ENCODE measurements at regions not wholly inside any gene's neighbourhood (a gene's known extent, or its start where the extent isn't known, plus 50 kb on each side); places are given as distances from the start of the nearest gene placed in this dataset.

DNA sequence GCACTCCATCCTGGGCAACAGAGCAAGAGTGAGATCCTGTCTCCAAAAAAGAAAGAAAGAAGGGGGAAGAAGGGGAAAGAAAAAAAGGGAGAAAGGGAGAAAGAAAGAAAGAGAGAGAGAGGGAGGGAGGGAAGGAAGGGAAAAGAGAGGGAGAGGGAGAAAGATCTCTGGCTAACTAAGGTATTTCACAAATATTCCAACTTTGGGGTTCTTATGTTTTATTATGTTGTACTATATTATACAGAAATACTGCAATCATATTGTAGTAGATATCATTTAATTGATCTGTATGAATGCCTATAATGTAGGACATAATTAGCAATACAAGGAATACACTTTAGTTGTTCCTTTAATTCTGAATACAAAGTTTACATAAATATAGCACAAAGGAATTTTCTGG lies 70.1 kb upstream of the STAM2 start:
- intact Hi-C loops (cut with DNase I) = no loop called here
- Histone ChIP-seq H3K27me3 (no peaks in the 10 kb centered on the region), H3K27ac (no peak overlapping the region), H3K4me3 (no peak overlapping the region), H3K36me3 (no peaks in the 10 kb centered on the region), H3K9me3 (peaks cover 0 to 2% of the 10 kb centered on the region in 2 donors), H3K4me1 (no peaks in the 10 kb centered on the region)
- ATAC-seq (no peak), DNase-seq (no peak)
- TF ChIP-seq, protein P1, sequence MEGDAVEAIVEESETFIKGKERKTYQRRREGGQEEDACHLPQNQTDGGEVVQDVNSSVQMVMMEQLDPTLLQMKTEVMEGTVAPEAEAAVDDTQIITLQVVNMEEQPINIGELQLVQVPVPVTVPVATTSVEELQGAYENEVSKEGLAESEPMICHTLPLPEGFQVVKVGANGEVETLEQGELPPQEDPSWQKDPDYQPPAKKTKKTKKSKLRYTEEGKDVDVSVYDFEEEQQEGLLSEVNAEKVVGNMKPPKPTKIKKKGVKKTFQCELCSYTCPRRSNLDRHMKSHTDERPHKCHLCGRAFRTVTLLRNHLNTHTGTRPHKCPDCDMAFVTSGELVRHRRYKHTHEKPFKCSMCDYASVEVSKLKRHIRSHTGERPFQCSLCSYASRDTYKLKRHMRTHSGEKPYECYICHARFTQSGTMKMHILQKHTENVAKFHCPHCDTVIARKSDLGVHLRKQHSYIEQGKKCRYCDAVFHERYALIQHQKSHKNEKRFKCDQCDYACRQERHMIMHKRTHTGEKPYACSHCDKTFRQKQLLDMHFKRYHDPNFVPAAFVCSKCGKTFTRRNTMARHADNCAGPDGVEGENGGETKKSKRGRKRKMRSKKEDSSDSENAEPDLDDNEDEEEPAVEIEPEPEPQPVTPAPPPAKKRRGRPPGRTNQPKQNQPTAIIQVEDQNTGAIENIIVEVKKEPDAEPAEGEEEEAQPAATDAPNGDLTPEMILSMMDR (IDR thresholded peaks at IDR 0.05) = no peak

DNA sequence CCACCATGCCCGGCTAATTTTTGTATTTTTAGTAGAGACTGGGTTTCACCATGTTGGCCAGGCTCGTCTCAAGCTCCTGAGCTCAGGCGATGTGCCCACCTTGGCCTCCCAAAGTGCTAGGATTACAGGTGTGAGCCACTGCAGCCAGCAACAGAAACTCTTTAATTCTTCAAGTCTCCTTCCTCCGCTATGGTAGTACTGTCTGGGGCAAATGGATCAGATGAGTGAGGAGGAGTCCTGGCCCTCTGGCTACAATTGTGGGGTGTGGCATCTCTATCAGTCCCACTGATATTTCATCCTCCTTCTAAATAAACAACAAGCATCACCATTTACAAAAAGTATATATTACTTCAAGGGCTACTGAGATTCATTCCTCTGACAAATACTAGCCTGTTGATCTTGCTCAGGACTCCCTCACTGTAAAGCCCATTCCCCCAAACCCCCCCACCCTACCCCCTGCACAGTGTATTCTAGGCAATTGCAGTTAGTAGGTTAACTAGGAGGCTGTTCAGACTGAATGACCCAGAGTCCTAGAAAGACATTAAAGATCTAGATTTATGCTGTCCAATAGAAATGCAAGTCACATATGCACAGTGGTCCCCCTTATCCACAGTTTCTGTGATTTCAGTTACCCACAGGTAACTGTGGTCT lies 71.2 kb upstream of the STAM2 start:
- TF ChIP-seq, protein P1 (IDR thresholded peaks at IDR 0.05) = no peak
- Histone ChIP-seq H3K9me3 (no peaks in the 10 kb centered on the region), H3K27me3 (no peaks in the 10 kb centered on the region), H3K27ac (no peak overlapping the region), H3K4me1 (no peaks in the 10 kb centered on the region), H3K36me3 (no peaks in the 10 kb centered on the region), H3K4me3 (no peak overlapping the region)
- DNase-seq (no peak), ATAC-seq (no peak)
- intact Hi-C loops (cut with DNase I) = no loop called here

DNA sequence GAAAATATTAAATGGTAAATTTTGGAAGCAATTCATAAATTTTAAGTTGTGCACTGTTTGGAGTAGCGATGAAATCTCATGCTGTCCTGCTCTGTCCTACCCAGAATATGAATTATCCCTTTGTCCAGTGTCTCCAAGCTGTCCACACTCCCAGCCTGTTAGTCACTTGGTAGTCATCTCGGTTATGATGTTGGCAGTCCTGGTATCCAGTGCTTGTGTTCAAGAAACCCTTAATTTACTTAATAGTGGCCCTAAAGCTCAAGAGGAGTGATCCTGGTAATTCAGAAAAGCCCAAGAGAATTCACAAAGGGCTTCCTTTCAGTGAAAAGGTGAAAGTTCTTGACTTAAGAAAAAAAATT lies 71.8 kb upstream of the STAM2 start:
- intact Hi-C loops (cut with DNase I) = no loop called here

DNA sequence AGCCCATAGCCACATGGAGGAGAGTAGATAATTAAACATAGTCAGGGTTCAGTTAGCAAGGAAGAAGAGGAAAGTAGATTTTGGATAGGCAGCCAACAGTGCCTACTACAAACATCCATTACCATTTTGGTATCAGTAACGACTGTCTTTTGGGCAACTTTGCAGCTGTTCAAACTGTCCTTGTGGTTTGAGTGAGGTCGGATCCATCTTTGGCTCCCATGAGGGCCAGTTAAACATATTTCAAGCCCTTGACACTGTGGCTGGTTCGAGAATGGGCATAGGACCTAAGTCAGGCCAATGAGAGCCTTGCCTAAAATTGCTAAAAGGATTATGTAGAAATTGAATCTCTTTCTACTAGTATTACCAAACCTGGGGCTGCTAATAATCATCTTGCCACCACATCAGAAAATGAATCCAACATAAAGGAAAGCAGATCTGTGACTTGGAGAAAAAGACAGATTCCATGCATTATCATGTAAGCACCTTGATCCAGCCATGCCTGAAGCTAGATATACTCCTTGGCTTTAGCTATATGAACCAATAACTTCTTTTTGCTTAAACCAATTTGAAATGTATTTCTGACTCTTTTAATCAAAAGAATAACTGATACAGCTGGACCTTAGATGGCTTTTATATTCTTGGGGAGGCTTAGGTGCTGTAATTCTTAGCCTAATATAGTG lies 75.0 kb upstream of the STAM2 start:
- H3K4me1 ChIP-seq = no peaks in the 10 kb centered on the region
- DNase-seq = no peak
- H3K4me3 ChIP-seq = no peak overlapping the region
- intact Hi-C loops (cut with DNase I) = no loop called here
- H3K27me3 ChIP-seq = no peaks in the 10 kb centered on the region
- TF ChIP-seq, protein P1 (IDR thresholded peaks at IDR 0.05) = no peak
- H3K9me3 ChIP-seq = no peaks in the 10 kb centered on the region
- no peaks in the 10 kb centered on the region for H3K36me3 ChIP-seq
- ATAC-seq = no peak
- H3K27ac ChIP-seq = no peak overlapping the region

More for the DNA sequence above, 71.8 kb upstream of the STAM2 start:
- TF ChIP-seq, protein P1 (IDR thresholded peaks at IDR 0.05) = no peak
- ATAC-seq (no peak), DNase-seq (no peak)
- H3K27ac ChIP-seq = no peak overlapping the region
- no peak overlapping the region for H3K4me3 ChIP-seq
- H3K36me3 ChIP-seq = no peaks in the 10 kb centered on the region
- no peaks in the 10 kb centered on the region for H3K9me3 ChIP-seq
- no peaks in the 10 kb centered on the region for H3K4me1 ChIP-seq
- no peaks in the 10 kb centered on the region for H3K27me3 ChIP-seq

DNA sequence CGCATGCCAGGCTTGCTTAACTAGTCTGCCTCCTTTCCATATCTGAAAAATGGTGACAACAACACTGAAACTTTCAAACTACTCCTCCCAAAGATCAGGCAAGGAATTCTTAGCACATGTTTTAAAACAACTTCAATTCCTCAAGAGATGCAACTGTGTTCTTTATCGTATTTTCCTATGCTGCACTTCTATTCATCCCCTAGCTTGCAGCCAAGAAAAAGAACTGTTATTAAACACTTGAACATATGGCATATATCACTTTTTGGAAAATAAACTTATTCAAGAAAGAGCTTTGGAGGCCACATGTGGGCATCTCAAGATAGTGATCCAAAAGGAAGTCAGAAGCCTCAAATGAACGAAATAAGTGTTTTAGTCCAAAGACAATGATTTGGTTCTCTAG lies 75.6 kb upstream of the STAM2 start:
- intact Hi-C loops (cut with DNase I) = no loop called here
- peak in 1 of 4 donors; percentile 42 for DNase-seq

More for the DNA sequence above, 75.6 kb upstream of the STAM2 start:
- no peaks in the 10 kb centered on the region for H3K27me3 ChIP-seq
- no peak for ATAC-seq
- H3K36me3 ChIP-seq = no peaks in the 10 kb centered on the region
- H3K4me1 ChIP-seq = no peaks in the 10 kb centered on the region
- no peaks in the 10 kb centered on the region for H3K9me3 ChIP-seq
- no peak overlapping the region for H3K4me3 ChIP-seq
- TF ChIP-seq, protein P1 (IDR thresholded peaks at IDR 0.05) = no peak
- H3K27ac ChIP-seq = no peak overlapping the region
